GM19023 (cell line): ENCODE measurements at regions not wholly inside any gene's neighbourhood (a gene's known extent, or its start where the extent isn't known, plus 50 kb on each side); places are given as distances from the start of the nearest gene placed in this dataset.
"Not testable (repeated sequence)": the region's sequence is repeated elsewhere in the genome, so short reads cannot be mapped to it uniquely, and the experiment has no call there.

ENCODE experiments used
- ATAC-seq: cut with Tn5 transposase; IDR thresholded peaks from one replicate; pipeline ENCODE4 v1.9.1; 2021; ENCODE audit warnings: mild to moderate bottlenecking, moderate library complexity; ENCODE audit not compliant: unreplicated experiment

GRCh38 chr4:19539201-19539600 is 712.5 kb upstream of the SLIT2 start:
- no peak for ATAC-seq

GRCh38 chr4:19534159-19534558 is 717.5 kb upstream of the SLIT2 start:
- ATAC-seq, result no peak

- no peak for ATAC-seq
Measured at GRCh38 chr4:19531906-19532848, 719.5 kb upstream of the SLIT2 start.

- ATAC-seq, result no peak
Measured at GRCh38 chr4:19523964-19524363, 727.7 kb upstream of the SLIT2 start.

- ATAC-seq, result no peak
Measured at GRCh38 chr4:19522966-19523365, 728.7 kb upstream of the SLIT2 start.

GRCh38 chr4:19520939-19521520 is 730.7 kb upstream of the SLIT2 start:
- ATAC-seq, result no peak

GRCh38 chr4:19514276-19515070 is 737.2 kb upstream of the SLIT2 start:
- ATAC-seq, result no peak

- no peak for ATAC-seq
Measured at GRCh38 chr4:19512086-19512485, 739.6 kb upstream of the SLIT2 start.

GRCh38 chr4:19510993-19511392 is 740.7 kb upstream of the SLIT2 start:
- no peak for ATAC-seq

GRCh38 chr4:19508442-19508841 is 743.3 kb upstream of the SLIT2 start:
- ATAC-seq, result no peak

- ATAC-seq, result no peak
Measured at GRCh38 chr4:19497705-19498104, 754.0 kb upstream of the SLIT2 start.

- no peak for ATAC-seq
Measured at GRCh38 chr4:19496756-19497155, 754.9 kb upstream of the SLIT2 start.

GRCh38 chr4:19494961-19495360 is 756.7 kb upstream of the SLIT2 start:
- ATAC-seq, result no peak

- ATAC-seq, result no peak
Measured at GRCh38 chr4:19492606-19493005, 759.1 kb upstream of the SLIT2 start.

- ATAC-seq, result no peak
Measured at GRCh38 chr4:19486400-19486799, 765.3 kb upstream of the SLIT2 start.

- ATAC-seq, result no peak
Measured at GRCh38 chr4:19478791-19479190, 772.9 kb upstream of the SLIT2 start.

GRCh38 chr4:19473569-19473968 is 778.1 kb upstream of the SLIT2 start:
- no peak for ATAC-seq

- ATAC-seq, result no peak
Measured at GRCh38 chr4:19472666-19473065, 779.0 kb upstream of the SLIT2 start.

- not testable (repeated sequence) for ATAC-seq
Measured at GRCh38 chr4:19470001-19470400, 781.7 kb upstream of the SLIT2 start.

GRCh38 chr4:19462117-19462516 is 789.6 kb upstream of the SLIT2 start:
- no peak for ATAC-seq

- no peak for ATAC-seq
Measured at GRCh38 chr4:19455850-19456602, 795.7 kb upstream of the SLIT2 start.
